T47D (cell line): ENCODE measurements at regions not wholly inside any gene's neighbourhood (a gene's known extent, or its start where the extent isn't known, plus 50 kb on each side); places are given as distances from the start of the nearest gene placed in this dataset.
A peak's percentile ranks its signal among the peaks of the same experiment; 100 is the strongest.

Experiments used
- DNase-seq, 2 experiments: peaks; one replicate each; pipeline versions ENCODE4 v3.0.0 to v3.0.0-alpha.2; 2011 to 2012; ENCODE audit warnings: low read depth in 1 of 2, low spot score in 1 of 2
- JUND ChIP-seq: IDR thresholded peaks from 2 replicates; pipeline ENCODE4 v1.6.1; 2012; ENCODE audit warnings: low read depth
- in situ Hi-C: cut with HindIII; loops from 2 replicates; pipeline ENCODE4 v1.10.0; 2016; ENCODE audit warnings: low sequenced_read_pairs, low pct_unique_long_range_greater_than_20kb

DNA sequence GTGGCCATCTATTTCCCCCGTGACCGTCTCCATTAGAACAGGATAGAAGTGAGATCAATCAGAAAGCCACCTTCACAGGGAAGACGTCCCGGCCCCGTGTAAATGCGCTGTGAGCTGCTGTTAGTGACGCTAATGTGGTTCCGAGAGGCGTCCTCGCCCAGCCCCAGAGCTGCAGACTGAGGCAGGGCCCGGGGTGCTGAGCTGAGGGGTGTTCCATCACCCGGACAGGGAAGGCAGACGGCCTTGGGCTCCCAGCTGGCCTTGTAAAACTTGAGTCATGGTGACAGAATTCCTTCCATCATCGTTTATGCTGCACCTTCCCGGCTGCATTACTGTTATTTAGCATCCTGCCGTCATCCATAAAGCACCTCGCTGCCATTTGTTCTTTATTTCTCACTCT lies 195.3 kb upstream of the CTBP2 start:
- no peak for TF ChIP-seq JUND
- no peak for DNase-seq
- in situ Hi-C loops = no loop called here

- in situ Hi-C loops = no loop called here
- DNase-seq = no peak
- TF ChIP-seq JUND = no peak
Measured at GRCh38 chr10:125350519-125350918, 190.2 kb upstream of the CTBP2 start.

- TF ChIP-seq JUND = no peak
- in situ Hi-C loops = no loop called here
- DNase-seq = no peak
Measured at GRCh38 chr10:125348536-125348935, 188.2 kb upstream of the CTBP2 start.

DNA sequence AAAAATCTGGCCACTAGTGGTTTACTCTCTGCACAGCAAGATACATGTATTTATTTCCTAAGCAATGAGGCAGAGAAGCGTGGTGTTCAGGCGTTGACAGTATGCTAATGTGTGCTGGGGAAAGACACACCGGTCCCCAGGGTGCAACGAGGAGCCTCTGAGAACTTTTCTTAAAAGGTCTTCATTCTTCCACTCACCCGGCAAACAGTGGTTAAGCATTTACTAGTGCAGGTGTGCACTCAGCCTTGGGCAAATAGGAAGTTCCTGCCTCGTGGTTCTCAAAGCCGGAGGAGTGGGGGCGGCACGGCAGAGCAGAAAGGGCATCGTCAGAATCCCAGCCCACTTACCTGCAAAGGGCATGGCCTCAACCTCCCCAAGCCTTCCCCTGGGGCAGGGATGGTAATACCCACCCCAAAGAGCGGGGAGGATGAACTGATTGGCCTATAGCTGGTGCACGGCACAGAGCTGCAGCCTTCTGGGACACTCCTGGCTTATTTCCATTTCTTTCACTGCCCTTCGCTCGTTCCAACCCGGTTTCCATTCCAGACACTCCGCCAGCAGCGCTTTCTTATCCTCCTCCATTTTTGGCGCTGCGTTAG lies 184.3 kb upstream of the CTBP2 start:
- DNase-seq = peak; percentile 13 to 67
- no peak for TF ChIP-seq JUND
- in situ Hi-C loops = no loop called here

- in situ Hi-C loops = no loop called here
- TF ChIP-seq JUND = no peak
- DNase-seq = no peak
Measured at GRCh38 chr10:125343983-125344382, 183.6 kb upstream of the CTBP2 start.

DNA sequence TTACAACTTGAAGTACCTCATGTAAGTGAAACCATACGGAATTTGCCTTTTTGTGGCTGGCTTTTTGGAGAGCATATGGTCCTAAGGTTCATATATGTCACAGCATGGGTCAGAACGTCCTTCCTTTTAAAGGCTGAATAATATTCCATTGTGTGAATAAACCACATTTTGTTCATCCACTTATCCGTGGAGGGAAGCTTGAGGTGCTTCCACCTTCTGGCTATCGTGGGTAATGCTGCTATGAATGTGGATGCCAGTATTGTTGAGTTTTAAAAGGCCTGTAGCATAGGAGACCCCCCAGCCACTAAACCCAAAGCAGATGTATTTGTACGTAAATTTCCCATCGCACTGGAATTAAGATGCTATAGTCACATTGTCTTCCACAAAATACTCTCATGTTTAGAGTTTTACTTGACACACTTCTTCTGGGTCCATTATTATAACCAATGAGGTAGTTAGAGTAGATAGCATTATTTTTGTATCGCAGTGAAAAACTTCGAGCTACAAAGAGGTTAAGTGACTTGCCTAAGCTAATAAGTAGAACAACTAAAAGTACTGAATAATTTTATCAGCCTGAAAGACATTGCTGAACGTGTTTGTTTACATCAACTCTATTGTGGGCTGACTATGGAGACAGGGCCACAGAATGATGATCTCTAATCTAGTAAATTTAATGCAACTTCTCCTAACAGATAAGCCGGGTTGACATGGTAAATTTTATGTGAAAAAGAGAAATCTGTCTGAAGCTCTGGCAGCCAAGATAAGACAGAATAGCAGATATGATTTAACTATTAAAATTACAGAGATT lies 183.0 kb upstream of the CTBP2 start:
- in situ Hi-C loops = no loop called here
- peak in 1 of 2 experiments; percentile 51 for DNase-seq

GRCh38 chr10:125341611-125342010 lies 181.2 kb upstream of the CTBP2 start:
- in situ Hi-C loops = no loop called here
- DNase-seq = no peak
- TF ChIP-seq JUND = no peak

More for the DNA sequence above, 183.0 kb upstream of the CTBP2 start:
- no peak for TF ChIP-seq JUND

- TF ChIP-seq JUND = no peak
- in situ Hi-C loops = no loop called here
- no peak for DNase-seq
Measured at GRCh38 chr10:125340903-125341302, 180.5 kb upstream of the CTBP2 start.

DNA sequence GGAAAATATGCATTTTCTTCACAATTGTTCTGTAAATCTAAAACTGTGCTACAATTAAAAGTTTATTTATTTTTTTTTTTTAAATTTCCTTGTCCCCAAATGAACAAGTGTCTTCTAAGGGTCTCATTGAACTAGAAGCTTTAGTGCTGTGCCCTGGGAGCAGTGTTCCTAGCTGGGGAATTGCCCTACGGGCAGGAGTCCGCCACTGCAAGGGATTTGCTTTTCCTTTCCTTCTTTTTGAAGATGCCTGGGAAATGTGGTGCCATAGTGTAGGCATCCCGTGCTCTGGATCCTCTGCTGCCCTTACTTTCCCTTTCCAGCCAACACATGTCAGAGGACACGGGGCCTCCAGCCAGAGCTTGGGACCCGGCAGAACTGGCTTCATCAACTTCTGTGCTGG lies 177.1 kb upstream of the CTBP2 start:
- in situ Hi-C loops = no loop called here
- DNase-seq = peak in 1 of 2 experiments; percentile 7
- TF ChIP-seq JUND = no peak

DNA sequence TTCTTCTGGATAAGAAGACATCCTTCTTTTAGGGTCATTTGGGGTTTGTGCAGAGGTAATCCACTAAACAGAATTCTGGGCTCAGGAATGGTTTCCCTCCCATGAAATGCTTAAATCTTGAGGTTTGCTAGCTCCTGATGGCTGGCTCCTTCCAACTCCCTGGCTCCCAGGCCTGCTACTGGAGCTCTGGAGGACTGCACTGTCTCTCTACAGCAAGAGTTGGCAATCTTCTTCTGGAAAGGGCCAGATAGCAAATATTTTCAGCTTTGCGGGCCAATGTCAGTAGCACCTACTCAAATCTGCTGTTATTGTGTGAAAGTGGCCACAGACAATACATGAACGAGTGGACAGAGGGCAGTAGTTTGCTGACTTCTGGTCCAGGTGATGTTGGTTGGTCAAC lies 174.2 kb upstream of the CTBP2 start:
- TF ChIP-seq JUND = no peak
- DNase-seq = no peak
- in situ Hi-C loops = no loop called here

- DNase-seq = no peak
- TF ChIP-seq JUND = no peak
- in situ Hi-C loops = no loop called here
Measured at GRCh38 chr10:125333769-125334168, 173.4 kb upstream of the CTBP2 start.

GRCh38 chr10:125333209-125333591 lies 172.8 kb upstream of the CTBP2 start:
- in situ Hi-C loops = no loop called here
- no peak for DNase-seq
- TF ChIP-seq JUND = no peak

DNA sequence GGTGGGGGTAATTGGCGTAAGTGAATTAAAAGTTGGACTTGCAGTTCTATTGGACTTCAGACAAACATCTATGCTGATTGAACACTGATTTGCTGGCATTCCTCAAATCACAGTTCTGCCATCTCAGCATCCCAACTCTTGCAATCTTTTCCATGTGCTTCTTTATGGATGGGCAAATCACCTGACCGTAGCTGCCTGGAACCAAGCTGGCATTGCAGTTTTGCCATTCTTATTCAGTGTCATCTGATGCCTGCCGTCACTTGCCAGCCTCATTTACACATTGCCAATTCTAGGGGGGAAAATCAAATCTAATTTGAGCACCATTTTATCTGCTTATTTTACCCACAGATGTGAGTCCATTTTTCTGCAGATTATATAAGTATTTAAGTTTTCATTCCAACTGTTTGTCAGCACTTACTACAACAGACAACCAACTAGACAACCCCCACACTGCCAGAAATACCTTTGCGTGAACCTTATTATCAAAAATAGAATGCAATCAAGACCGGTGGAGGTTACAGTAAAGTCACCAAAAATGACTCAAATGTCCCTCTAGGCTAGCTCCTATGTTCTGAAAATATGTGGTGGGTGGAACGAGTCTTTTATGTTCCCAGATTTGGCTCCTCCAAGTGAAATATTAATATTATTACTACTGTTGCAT lies 172.3 kb upstream of the CTBP2 start:
- TF ChIP-seq JUND = no peak
- DNase-seq = no peak
- in situ Hi-C loops = no loop called here
